OCI-LY1 (cell line): ENCODE measurements at regions not wholly inside any gene's neighbourhood (a gene's known extent, or its start where the extent isn't known, plus 50 kb on each side); places are given as distances from the start of the nearest gene placed in this dataset.

Experiments used
- H2AFZ ChIP-seq: fragments of 200-600 bp; sonication (generic), shearing (Covaris generic); 2 replicates; pipeline ENCODE4 v1.6.0; 2014; ENCODE audit warnings: antibody characterized with exemption, mild to moderate bottlenecking, low read length
- H3F3A ChIP-seq: fragments of 200-600 bp; sonication (generic), shearing (Covaris generic); 2 replicates; pipeline ENCODE4 v1.6.0; 2014; ENCODE audit warnings: mild to moderate bottlenecking, antibody characterized with exemption, low read length, moderate library complexity; ENCODE audit not compliant: insufficient read depth
- H3K27ac ChIP-seq: fragments of 200-600 bp; sonication (generic); 2 replicates; pipeline ENCODE4 v1.5.1; 2014; ENCODE audit warnings: low read length, mixed run types, mild to moderate bottlenecking, low read depth; ENCODE audit not compliant: poor library complexity, severe bottlenecking
- H3K27me3 ChIP-seq: fragments of 200-600 bp; sonication (generic); 2 replicates; pipeline ENCODE4 v1.6.0; 2014; ENCODE audit warnings: antibody characterized with exemption, mild to moderate bottlenecking, low read length, moderate library complexity; ENCODE audit not compliant: insufficient read depth
- H3K36me3 ChIP-seq: fragments of 200-600 bp; sonication (generic); 2 replicates; pipeline ENCODE4 v1.6.1; 2014; ENCODE audit warnings: mild to moderate bottlenecking, antibody characterized with exemption, low read length, moderate library complexity, mixed read lengths; ENCODE audit not compliant: insufficient read depth
- H3K4me1 ChIP-seq: fragments of 200-600 bp; sonication (generic); 2 replicates; pipeline ENCODE4 v1.5.1; 2014; ENCODE audit warnings: mild to moderate bottlenecking, low read length, moderate library complexity; ENCODE audit not compliant: insufficient read depth, severe bottlenecking
- H3K4me2 ChIP-seq: fragments of 200-600 bp; sonication (generic), shearing (Covaris generic); 2 replicates; pipeline ENCODE4 v1.6.1; 2014; ENCODE audit warnings: low read length
- H3K4me3 ChIP-seq: fragments of 200-600 bp; sonication (generic); 2 replicates; pipeline ENCODE4 v1.5.1; 2014; ENCODE audit warnings: low read length, low read depth, mild to moderate bottlenecking, mixed read lengths; ENCODE audit not compliant: poor library complexity, severe bottlenecking
- H3K79me2 ChIP-seq: fragments of 200-600 bp; shearing (Covaris generic); 2 replicates; pipeline ENCODE4 v1.6.1; 2016; ENCODE audit warnings: mixed run types, low read length, mixed read lengths; ENCODE audit not compliant: insufficient read depth
- H3K9ac ChIP-seq: fragments of 200-600 bp; sonication (generic), shearing (Covaris generic); 2 replicates; pipeline ENCODE4 v1.6.1; 2014; ENCODE audit warnings: mild to moderate bottlenecking, low read length, mixed read lengths
- H3K9me2 ChIP-seq: fragments of 200-600 bp; sonication (generic), shearing (Covaris generic); 2 replicates; pipeline ENCODE4 v1.6.1; 2014; ENCODE audit warnings: low read depth, mild to moderate bottlenecking, low read length, mixed read lengths
- H3K9me3 ChIP-seq: fragments of 200-600 bp; shearing (Covaris generic); 2 replicates; pipeline ENCODE4 v1.6.1; 2014; ENCODE audit warnings: low read length, mixed read lengths
- H4K20me1 ChIP-seq: fragments of 200-600 bp; sonication (generic), shearing (Covaris generic); 2 replicates; pipeline ENCODE4 v1.6.0; 2016; ENCODE audit warnings: mild to moderate bottlenecking, low read length; ENCODE audit not compliant: insufficient read depth
- EZH2 ChIP-seq: fragments of 200-600 bp; sonication (generic), shearing (Covaris generic); IDR thresholded peaks from 2 replicates; pipeline ENCODE4 v1.8.0; 2017; ENCODE audit warnings: borderline replicate concordance, mixed run types, mild to moderate bottlenecking, antibody characterized with exemption, low read length, moderate library complexity, mixed read lengths
- TF ChIP-seq, protein P1 (sequence below): fragments of 200-600 bp; sonication (generic), shearing (Covaris generic); IDR thresholded peaks from 2 replicates; pipeline ENCODE4 v1.5.1; 2017; ENCODE audit warnings: mild to moderate bottlenecking, antibody characterized with exemption, low read length, moderate library complexity, mixed read lengths

DNA sequence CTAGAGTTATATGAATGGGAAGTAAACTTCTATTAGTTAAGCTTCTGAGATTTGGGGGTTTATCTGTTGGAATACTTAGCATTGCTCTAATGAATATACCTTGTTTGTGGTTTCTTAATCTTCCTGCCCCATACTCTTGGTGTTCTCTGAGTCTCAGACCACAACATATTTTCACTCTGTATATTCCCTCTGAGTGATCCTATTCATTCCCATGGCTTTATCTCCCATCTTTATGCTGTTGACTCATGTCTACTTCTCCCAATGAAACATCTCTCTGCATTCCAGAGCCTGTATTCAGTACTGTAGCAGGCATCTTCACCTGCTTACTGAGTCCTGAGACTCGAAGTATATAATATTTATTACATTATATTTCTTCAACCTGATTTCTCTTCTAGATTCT, 283.7 kb upstream of the MAP3K7 start:
- Histone ChIP-seq H3K9me3 (no peaks in the 10 kb centered on the region), H3K9me2 (no peaks in the 10 kb centered on the region), H3K27ac (no peak overlapping the region), H4K20me1 (no peaks in the 10 kb centered on the region), H3K36me3 (no peaks in the 10 kb centered on the region), H3K79me2 (no peaks in the 10 kb centered on the region), H3K4me1 (no peaks in the 10 kb centered on the region), H3K27me3 (no peaks in the 10 kb centered on the region), H3K4me2 (no peak overlapping the region), H3K9ac (no peak overlapping the region), H2AFZ (no peak overlapping the region), H3K4me3 (no peak overlapping the region), H3F3A (no peaks in the 10 kb centered on the region)
- no peak for TF ChIP-seq EZH2
- TF ChIP-seq, protein P1, sequence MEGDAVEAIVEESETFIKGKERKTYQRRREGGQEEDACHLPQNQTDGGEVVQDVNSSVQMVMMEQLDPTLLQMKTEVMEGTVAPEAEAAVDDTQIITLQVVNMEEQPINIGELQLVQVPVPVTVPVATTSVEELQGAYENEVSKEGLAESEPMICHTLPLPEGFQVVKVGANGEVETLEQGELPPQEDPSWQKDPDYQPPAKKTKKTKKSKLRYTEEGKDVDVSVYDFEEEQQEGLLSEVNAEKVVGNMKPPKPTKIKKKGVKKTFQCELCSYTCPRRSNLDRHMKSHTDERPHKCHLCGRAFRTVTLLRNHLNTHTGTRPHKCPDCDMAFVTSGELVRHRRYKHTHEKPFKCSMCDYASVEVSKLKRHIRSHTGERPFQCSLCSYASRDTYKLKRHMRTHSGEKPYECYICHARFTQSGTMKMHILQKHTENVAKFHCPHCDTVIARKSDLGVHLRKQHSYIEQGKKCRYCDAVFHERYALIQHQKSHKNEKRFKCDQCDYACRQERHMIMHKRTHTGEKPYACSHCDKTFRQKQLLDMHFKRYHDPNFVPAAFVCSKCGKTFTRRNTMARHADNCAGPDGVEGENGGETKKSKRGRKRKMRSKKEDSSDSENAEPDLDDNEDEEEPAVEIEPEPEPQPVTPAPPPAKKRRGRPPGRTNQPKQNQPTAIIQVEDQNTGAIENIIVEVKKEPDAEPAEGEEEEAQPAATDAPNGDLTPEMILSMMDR = no peak

DNA sequence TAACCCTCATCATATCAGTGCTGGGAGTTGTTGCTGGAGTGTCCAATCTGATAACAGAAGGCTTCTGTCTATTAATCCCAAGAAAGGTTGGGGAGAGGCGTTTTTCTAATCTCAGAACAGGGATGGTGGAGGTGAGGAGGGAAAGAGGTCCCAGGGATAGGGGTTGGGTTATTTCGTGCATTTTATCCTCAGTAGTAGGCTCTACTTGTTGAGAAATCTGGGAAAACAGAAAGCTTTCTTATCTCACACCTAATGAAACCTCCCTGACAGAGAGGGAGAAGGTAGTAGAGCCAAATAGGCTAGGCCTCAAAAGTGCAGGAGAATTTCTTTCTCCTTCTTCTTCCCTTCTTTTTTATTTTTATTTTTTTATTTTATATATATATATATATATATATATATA, 281.8 kb upstream of the MAP3K7 start:
- Histone ChIP-seq H3F3A (no peaks in the 10 kb centered on the region), H3K9ac (no peak overlapping the region), H3K4me2 (no peak overlapping the region), H3K27me3 (no peaks in the 10 kb centered on the region), H3K9me2 (no peaks in the 10 kb centered on the region), H2AFZ (no peak overlapping the region), H3K27ac (no peak overlapping the region), H3K4me3 (no peak overlapping the region), H3K36me3 (no peaks in the 10 kb centered on the region), H3K9me3 (no peaks in the 10 kb centered on the region), H4K20me1 (no peaks in the 10 kb centered on the region), H3K79me2 (no peaks in the 10 kb centered on the region), H3K4me1 (no peaks in the 10 kb centered on the region)
- TF ChIP-seq, protein P1 = no peak
- TF ChIP-seq EZH2 = no peak

DNA sequence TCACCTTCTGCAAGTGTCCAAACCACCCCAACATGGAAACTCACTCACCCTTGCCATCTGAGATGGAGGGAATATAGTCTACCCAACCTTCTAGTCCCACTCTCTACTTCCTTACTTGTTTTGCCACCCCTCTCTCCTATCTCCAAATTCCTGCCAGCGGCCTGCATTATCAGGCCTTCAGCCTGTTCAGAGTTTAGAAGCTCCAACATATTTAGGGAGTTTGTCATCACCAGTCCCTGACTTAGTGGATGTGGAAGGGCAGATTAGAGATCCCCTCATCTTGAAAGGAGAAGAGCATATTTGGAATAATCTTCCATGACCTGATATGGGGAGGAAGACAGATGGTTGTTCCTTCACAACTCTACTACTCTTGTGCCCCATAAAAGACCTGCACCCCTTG, 281.4 kb upstream of the MAP3K7 start:
- TF ChIP-seq, protein P1 = no peak
- no peak for TF ChIP-seq EZH2
- no peaks in the 10 kb centered on the region for H3F3A ChIP-seq

More for the DNA sequence above, 281.4 kb upstream of the MAP3K7 start:
- Histone ChIP-seq H3K4me2 (no peak overlapping the region), H2AFZ (no peak overlapping the region), H3K79me2 (no peaks in the 10 kb centered on the region), H3K27ac (no peak overlapping the region), H3K9me3 (no peaks in the 10 kb centered on the region), H3K9me2 (no peaks in the 10 kb centered on the region), H4K20me1 (no peaks in the 10 kb centered on the region), H3K4me1 (no peaks in the 10 kb centered on the region), H3K9ac (no peak overlapping the region), H3K27me3 (no peaks in the 10 kb centered on the region), H3K36me3 (no peaks in the 10 kb centered on the region), H3K4me3 (no peak overlapping the region)
